H1 (cell line): ENCODE measurements at regions not wholly inside any gene's neighbourhood (a gene's known extent, or its start where the extent isn't known, plus 50 kb on each side); places are given as distances from the start of the nearest gene placed in this dataset.

Experiments used
- CTCF ChIA-PET: fragments of 300-600 bp; sonication (Branson Sonifier 250); formaldehyde crosslinking; loops from one replicate; lab custom pipeline; 2021; ENCODE audit not compliant: partially characterized antibody; lab: Charles Lee
- POLR2A ChIA-PET: fragments of 300-600 bp; sonication (Branson Sonifier 250); formaldehyde crosslinking; loops from one replicate; lab custom pipeline; 2021; ENCODE audit warnings: inconsistent platforms; ENCODE audit not compliant: partially characterized antibody; lab: Charles Lee
- DNase-seq, 2 experiments: peaks; one replicate each; pipeline versions ENCODE4 v3.0.0 to v3.0.0-alpha.2; 2010 to 2022; ENCODE audit warnings: low spot score in 2 of 2, low read depth in 1 of 2, mixed read lengths in 1 of 2
- FAIRE-seq: peaks from 2 replicates; lab custom pipeline; 2011; peaks lifted over from hg19 to GRCh38; lab: Jason Lieb, UNC
- H2AFZ ChIP-seq: 2 replicates; pipeline ENCODE4 v1.8.1; 2012; ENCODE audit warnings: low read length, inconsistent platforms
- H2AK5ac ChIP-seq: 2 replicates; pipeline ENCODE4 v1.6.1; 2013; ENCODE audit warnings: low read depth, low read length
- H2BK120ac ChIP-seq: replicated peaks from 2 replicates; pipeline ENCODE3; 2013; ENCODE audit warnings: low read depth, low read length, inconsistent platforms
- H2BK12ac ChIP-seq: 2 replicates; pipeline ENCODE4 v1.6.1; 2013; ENCODE audit warnings: low read depth, low read length
- H2BK15ac ChIP-seq: 2 replicates; pipeline ENCODE4 v1.6.1; 2013; ENCODE audit warnings: low read length
- H2BK20ac ChIP-seq: 2 replicates; pipeline ENCODE4 v1.6.1; 2013; ENCODE audit warnings: low read length
- H2BK5ac ChIP-seq: 2 replicates; pipeline ENCODE4 v1.6.1; 2013; ENCODE audit warnings: low read depth, low read length
- H3K14ac ChIP-seq: 2 replicates; pipeline ENCODE4 v1.6.1; 2013; ENCODE audit warnings: inconsistent platforms; ENCODE audit not compliant: insufficient read length
- H3K18ac ChIP-seq: 2 replicates; pipeline ENCODE4 v1.6.1; 2013; ENCODE audit warnings: low read length; ENCODE audit errors: extremely low read depth
- H3K23ac ChIP-seq: 2 replicates; pipeline ENCODE4 v1.6.1; 2013; ENCODE audit warnings: inconsistent platforms; ENCODE audit not compliant: insufficient read length
- H3K23me2 ChIP-seq: 2 replicates; pipeline ENCODE4 v1.6.1; 2013; ENCODE audit warnings: low read depth, low read length
- H3K27ac ChIP-seq: 2 replicates; pipeline ENCODE4 v1.6.1; 2011; ENCODE audit warnings: low read depth, low read length, inconsistent platforms
- H3K27me3 ChIP-seq, 4 experiments: replicated peaks in 1 of 4; 1 replicate in 1 of 4; 2 replicates in 3 of 4; pipeline versions ENCODE4 v1.6.1 to v1.8.1; 2011 to 2013; ENCODE audit warnings: low read length in 3 of 4, mild to moderate bottlenecking in 3 of 4, inconsistent platforms in 2 of 4, mixed read lengths in 2 of 4, moderate library complexity in 1 of 4; ENCODE audit not compliant: control insufficient read depth in 3 of 4, insufficient read depth in 3 of 4; ENCODE audit errors: extremely low read depth in 1 of 4
- H3K36me3 ChIP-seq, 4 experiments: 2 replicates each; pipeline versions ENCODE4 v1.6.1 to v1.8.1; 2011 to 2013; ENCODE audit warnings: mild to moderate bottlenecking in 4 of 4, low read length in 3 of 4, moderate library complexity in 2 of 4, control low read depth in 1 of 4, inconsistent platforms in 1 of 4; ENCODE audit not compliant: insufficient read depth in 4 of 4, control insufficient read depth in 2 of 4
- H3K4ac ChIP-seq: replicated peaks from 2 replicates; pipeline ENCODE3; 2013; ENCODE audit warnings: low read length, low read depth, mixed read lengths, inconsistent platforms; ENCODE audit not compliant: insufficient read length
- H3K4me1 ChIP-seq, 4 experiments: replicated peaks in 1 of 4; 1 replicate in 1 of 4; 2 replicates in 3 of 4; pipeline versions ENCODE4 v1.6.1 to v1.8.1; 2011 to 2013; ENCODE audit warnings: low read length in 3 of 4, inconsistent platforms in 2 of 4, mixed read lengths in 1 of 4; ENCODE audit not compliant: insufficient read depth in 4 of 4, control insufficient read depth in 3 of 4
- H3K4me2 ChIP-seq, 2 experiments: 2 replicates each; pipeline versions ENCODE4 v1.6.1 to v1.8.1; 2011 to 2013; ENCODE audit warnings: low read depth in 2 of 2, low read length in 2 of 2, control low read depth in 1 of 2, inconsistent platforms in 1 of 2, mild to moderate bottlenecking in 1 of 2; ENCODE audit not compliant: insufficient read depth in 1 of 2
- H3K4me3 ChIP-seq, 4 experiments: fragments of 200-600, 300-600 bp in 1 of 4; sonication (generic), shearing (Covaris generic), sonication (Bioruptor Twin) in 1 of 4; 2 replicates each; pipeline versions ENCODE4 v1.5.1 to v1.8.1; 2011 to 2016; ENCODE audit warnings: low read length in 4 of 4, low read depth in 3 of 4, control low read depth in 2 of 4, inconsistent platforms in 2 of 4, mild to moderate bottlenecking in 2 of 4, mixed read lengths in 1 of 4, moderate library complexity in 1 of 4; ENCODE audit not compliant: insufficient read depth in 2 of 4; ENCODE audit errors: extremely low read depth in 1 of 4
- H3K56ac ChIP-seq: replicated peaks from 2 replicates; pipeline ENCODE3; 2013; ENCODE audit warnings: low read depth, mild to moderate bottlenecking, mixed read lengths, low read length, inconsistent platforms; ENCODE audit not compliant: insufficient read length
- H3K79me1 ChIP-seq: 2 replicates; pipeline ENCODE4 v1.6.1; 2013; ENCODE audit warnings: low read depth, low read length, control low read depth
- H3K79me2 ChIP-seq, 2 experiments: 2 replicates each; pipeline versions ENCODE4 v1.6.1 to v1.8.1; 2012 to 2013; ENCODE audit warnings: low read length in 2 of 2, mild to moderate bottlenecking in 2 of 2, inconsistent platforms in 1 of 2; ENCODE audit not compliant: insufficient read depth in 2 of 2, control insufficient read depth in 1 of 2
- H3K9ac ChIP-seq, 4 experiments: replicated peaks in 1 of 4; 1 replicate in 1 of 4; 2 replicates in 3 of 4; pipeline versions ENCODE4 v1.6.1 to v1.8.1; 2011 to 2013; ENCODE audit warnings: low read depth in 3 of 4, low read length in 3 of 4, control low read depth in 2 of 4, mild to moderate bottlenecking in 2 of 4, moderate library complexity in 2 of 4, inconsistent platforms in 1 of 4; ENCODE audit errors: extremely low read depth in 1 of 4
- H3K9me3 ChIP-seq, 2 experiments: 2 replicates each; pipeline versions ENCODE4 v1.6.1 to v1.8.1; 2012 to 2013; ENCODE audit warnings: mild to moderate bottlenecking in 2 of 2, moderate library complexity in 2 of 2, control low read depth in 1 of 2, inconsistent platforms in 1 of 2, low read depth in 1 of 2, low read length in 1 of 2, mixed read lengths in 1 of 2; ENCODE audit not compliant: insufficient read depth in 2 of 2
- H4K20me1 ChIP-seq, 2 experiments: replicated peaks in 1 of 2; 2 replicates each; pipeline versions ENCODE3 to v1.8.1; 2011 to 2013; ENCODE audit warnings: inconsistent platforms in 2 of 2, low read length in 2 of 2, mild to moderate bottlenecking in 1 of 2; ENCODE audit not compliant: insufficient read depth in 2 of 2, control insufficient read depth in 1 of 2
- H4K5ac ChIP-seq: 2 replicates; pipeline ENCODE4 v1.6.1; 2013; ENCODE audit warnings: low read length, low read depth, mixed read lengths, inconsistent platforms; ENCODE audit not compliant: insufficient read length
- H4K8ac ChIP-seq: 2 replicates; pipeline ENCODE4 v1.8.0; 2013; ENCODE audit warnings: mild to moderate bottlenecking, moderate library complexity, low read length, inconsistent platforms; ENCODE audit not compliant: insufficient read depth; ENCODE audit errors: extremely low read depth
- H4K91ac ChIP-seq: replicated peaks from 2 replicates; pipeline ENCODE3; 2013; ENCODE audit warnings: low read length, mixed read lengths, inconsistent platforms; ENCODE audit not compliant: insufficient read length
- BRCA1 ChIP-seq: IDR thresholded peaks from 2 replicates; pipeline ENCODE4 v1.6.1; 2012; ENCODE audit warnings: low read depth, low read length, improper control_type of control experiment
- CHD1 ChIP-seq: IDR thresholded peaks from 2 replicates; pipeline ENCODE4 v1.6.1; 2012; ENCODE audit warnings: low read depth, low read length, improper control_type of control experiment
- GTF2F1 ChIP-seq: IDR thresholded peaks from 2 replicates; pipeline ENCODE4 v1.6.1; 2012; ENCODE audit warnings: low read depth, low read length, improper control_type of control experiment, borderline replicate concordance
- KDM4A ChIP-seq: IDR thresholded peaks from one replicate; pipeline ENCODE4 v1.7.1; 2012; ENCODE audit warnings: low read depth, mild to moderate bottlenecking, moderate library complexity, low read length, inconsistent platforms; ENCODE audit not compliant: severe bottlenecking
- PHF8 ChIP-seq: fragments of 200-600 bp; sonication (generic); conservative IDR thresholded peaks from 2 replicates; pipeline ENCODE4 v1.7.1; 2012; ENCODE audit warnings: low read depth, mild to moderate bottlenecking, inconsistent platforms, low read length, moderate library complexity
- POU5F1 ChIP-seq: IDR thresholded peaks from 2 replicates; pipeline ENCODE4 v1.6.1; 2011; ENCODE audit warnings: low read depth, mild to moderate bottlenecking, low read length, moderate library complexity
- RBBP5 ChIP-seq: IDR thresholded peaks from 2 replicates; pipeline ENCODE4 v1.7.1; 2012; ENCODE audit warnings: low read depth, mild to moderate bottlenecking, inconsistent platforms, low read length, moderate library complexity, borderline replicate concordance
- SRF ChIP-seq: IDR thresholded peaks from 2 replicates; pipeline ENCODE4 v1.6.1; 2011; ENCODE audit warnings: mild to moderate bottlenecking, low read depth, low read length, moderate library complexity
- TEAD4 ChIP-seq: IDR thresholded peaks from 2 replicates; pipeline ENCODE4 v1.6.1; 2012; ENCODE audit warnings: low read depth, low read length, inconsistent platforms, mixed read lengths
- ZNF274 ChIP-seq: IDR thresholded peaks from 2 replicates; pipeline ENCODE4 v1.7.0; 2012; ENCODE audit warnings: low read length, borderline replicate concordance; ENCODE audit errors: extremely low read depth
- WGBS, 2 experiments: shearing (Covaris generic) in 1 of 2; methylation state at CpG; one replicate each; pipeline versions ENCODE4 v1.1.6 to v1.1.7; 2013 to 2015; ENCODE audit warnings: low lambda C conversion rate in 2 of 2, mixed read lengths in 2 of 2, inconsistent platforms in 1 of 2, low coverage in 1 of 2, missing lambda C conversion rate in 1 of 2; ENCODE audit not compliant: insufficient replicate concordance in 2 of 2, insufficient coverage in 1 of 2, insufficient read length in 1 of 2; ENCODE audit errors: extremely low coverage in 1 of 2, missing lambda C conversion rate in 1 of 2; 5-methylcytosine and 5-hydroxymethylcytosine counted together

- H3K14ac ChIP-seq, result no peak overlapping the region
- no peak overlapping the region for H4K5ac ChIP-seq
- no peaks in the 10 kb centered on the region for H3K79me2 ChIP-seq
- H3K9ac ChIP-seq, result no peak overlapping the region
- H3K27me3 ChIP-seq, result no peaks in the 10 kb centered on the region
- no peak overlapping the region for H2BK120ac ChIP-seq
- no peak overlapping the region for H4K8ac ChIP-seq
- no peak overlapping the region for H3K4ac ChIP-seq
- H3K23me2 ChIP-seq, result no peaks in the 10 kb centered on the region
- WGBS, 2 experiments, result 91% methylated on average over 2 of the region's 2 CpGs; no CpG with 5 or more reads in 1 of the 2 experiments
- H3K79me1 ChIP-seq, result no peaks in the 10 kb centered on the region
- H2BK20ac ChIP-seq, result no peak overlapping the region
- ChIA-PET POLR2A (no interaction called here), CTCF (no interaction called here)
- TF ChIP-seq CHD1, result no peak
- no peak for TF ChIP-seq POU5F1
- TF ChIP-seq TEAD4, result no peak
- TF ChIP-seq SRF, result no peak
- TF ChIP-seq KDM4A, result no peak
- no peak for TF ChIP-seq ZNF274
- no peak for TF ChIP-seq PHF8
- no peak for TF ChIP-seq RBBP5
- TF ChIP-seq GTF2F1, result no peak
- TF ChIP-seq BRCA1, result no peak
- H3K27ac ChIP-seq, result no peak overlapping the region
- no peak overlapping the region for H2BK15ac ChIP-seq
- no peak overlapping the region for H2BK5ac ChIP-seq
- H3K4me3 ChIP-seq, result no peak overlapping the region
- H3K4me1 ChIP-seq, result peaks cover 0 to 2% (median 0%) of the 10 kb centered on the region in 4 experiments; a peak in 2 of 7 replicates
- H4K91ac ChIP-seq, result no peak overlapping the region
- H4K20me1 ChIP-seq, result no peaks in the 10 kb centered on the region
- H3K23ac ChIP-seq, result no peak overlapping the region
- H3K4me2 ChIP-seq, result no peak overlapping the region
- FAIRE-seq (no peak), DNase-seq (no peak)
- H3K36me3 ChIP-seq, result no peaks in the 10 kb centered on the region
- no peak overlapping the region for H2AFZ ChIP-seq
- no peak overlapping the region for H2BK12ac ChIP-seq
- H3K9me3 ChIP-seq, result no peaks in the 10 kb centered on the region
- H3K56ac ChIP-seq, result no peak overlapping the region
- no peak overlapping the region for H2AK5ac ChIP-seq
- no peak overlapping the region for H3K18ac ChIP-seq
Observed at GRCh38 chr9:118455259-118455658, 751.1 kb downstream of the TLR4 start.
